Activated CD4-positive, alpha-beta memory T cell treated with anti-CD3 and anti-CD28 coated beads for 36 hours (primary cell): ENCODE measurements at regions not wholly inside any gene's neighbourhood (a gene's known extent, or its start where the extent isn't known, plus 50 kb on each side); places are given as distances from the start of the nearest gene placed in this dataset.
"Not testable (repeated sequence)": the region's sequence is repeated elsewhere in the genome, so short reads cannot be mapped to it uniquely, and the experiment has no call there.

Source experiments
- CTCF ChIA-PET: fragments of 350-600 bp; sonication (Branson Sonifier 250); formaldehyde crosslinking; loops from one replicate; lab custom pipeline; 2021; ENCODE audit warnings: antibody characterized with exemption, inconsistent platforms; lab: Charles Lee
- POLR2A ChIA-PET: fragments of 350-600 bp; sonication (Branson Sonifier 250); formaldehyde crosslinking; loops from one replicate; lab custom pipeline; 2021; ENCODE audit warnings: antibody characterized with exemption; lab: Charles Lee
- DNase-seq: peaks from one replicate; pipeline ENCODE4 v3.0.0-alpha.2; 2020
- H3K27ac Mint-ChIP-seq: one replicate; pipeline ENCODE4 v1.8.0; 2021; ENCODE audit warnings: mixed read lengths
- H3K27me3 Mint-ChIP-seq: one replicate; pipeline ENCODE4 v1.8.0; 2021; ENCODE audit warnings: mixed read lengths
- H3K36me3 Mint-ChIP-seq: one replicate; pipeline ENCODE4 v1.8.0; 2021; ENCODE audit warnings: mixed read lengths
- H3K4me1 Mint-ChIP-seq: one replicate; pipeline ENCODE4 v1.8.0; 2021; ENCODE audit warnings: low read depth, mixed read lengths
- H3K4me3 Mint-ChIP-seq: one replicate; pipeline ENCODE4 v1.8.0; 2021; ENCODE audit warnings: mild to moderate bottlenecking, mixed read lengths
- H3K9me3 Mint-ChIP-seq: one replicate; pipeline ENCODE4 v1.8.0; 2021; ENCODE audit warnings: mixed read lengths
- intact Hi-C: fragments of 100-400 bp; cut with micrococcal nuclease; formaldehyde crosslinking; loops from one replicate; pipeline ENCODE4 v1.15.1; 2023

DNA sequence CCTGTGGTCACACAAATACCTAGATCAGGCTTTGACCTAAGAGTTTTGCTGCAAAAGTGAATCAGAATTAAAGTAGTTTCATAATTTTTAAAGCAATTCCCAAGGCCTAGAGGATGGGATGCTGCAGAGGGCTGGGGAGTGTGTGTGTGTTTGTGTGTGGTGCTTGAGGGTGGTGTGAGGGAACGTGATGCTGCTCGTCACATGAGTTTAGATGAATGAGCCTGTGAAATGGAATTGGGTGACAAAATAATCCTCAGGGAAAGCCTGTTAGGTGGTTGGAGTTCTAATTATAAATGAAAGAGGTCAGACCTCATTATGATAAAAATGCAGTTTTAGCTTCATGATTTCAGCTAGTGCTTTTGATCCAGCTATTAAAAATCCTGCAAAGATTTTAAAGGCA, 87.5 kb upstream of the TMEM170B start:
- intact Hi-C loops: no loop called here
- no peak for DNase-seq
- Mint-ChIP-seq H3K4me3 (no peak overlapping the region), H3K27ac (no peak overlapping the region), H3K4me1 (peaks cover 23% of the 10 kb centered on the region), H3K27me3 (peaks cover 1% of the 10 kb centered on the region), H3K36me3 (no peaks in the 10 kb centered on the region), H3K9me3 (no peaks in the 10 kb centered on the region)
- ChIA-PET POLR2A (no interaction called here), CTCF (no interaction called here)

DNA sequence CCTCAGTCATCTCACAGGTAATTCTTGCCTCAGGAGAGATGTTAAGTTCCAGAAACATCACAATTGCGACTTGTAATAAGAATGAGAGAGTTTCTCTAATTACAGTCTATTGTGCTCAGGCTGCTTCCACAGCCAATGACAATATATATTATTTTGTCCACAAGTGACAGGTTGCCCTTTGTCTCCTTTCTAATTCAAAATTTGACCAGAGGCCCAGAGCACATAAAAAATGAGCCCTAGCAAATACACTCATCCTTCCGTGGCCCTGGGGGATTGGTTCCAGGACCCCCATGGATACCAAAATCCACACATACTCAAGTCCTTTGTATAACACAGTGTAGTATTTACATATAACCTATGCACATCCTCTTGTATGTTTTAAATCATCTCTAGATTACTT, 88.1 kb upstream of the TMEM170B start:
- no peak for DNase-seq
- Mint-ChIP-seq H3K4me3 (no peak overlapping the region), H3K9me3 (no peaks in the 10 kb centered on the region), H3K4me1 (peaks cover 25% of the 10 kb centered on the region), H3K27ac (no peak overlapping the region), H3K36me3 (no peaks in the 10 kb centered on the region), H3K27me3 (peaks cover 1% of the 10 kb centered on the region)
- POLR2A ChIA-PET: no interaction called here
- intact Hi-C loops: no loop called here
- CTCF ChIA-PET: no interaction called here

- POLR2A ChIA-PET: interaction anchor here (1.1 kb wide), 1 partner anchor 67 kb away, joined by 3 read pairs; no protein-coding TSS in a partner anchor
- peaks cover 23% of the 10 kb centered on the region for H3K4me1 Mint-ChIP-seq
- no peak for DNase-seq
- H3K4me3 Mint-ChIP-seq: no peak overlapping the region
- peaks cover 1% of the 10 kb centered on the region for H3K27me3 Mint-ChIP-seq
- intact Hi-C loops: no loop called here
- H3K36me3 Mint-ChIP-seq: no peaks in the 10 kb centered on the region
- CTCF ChIA-PET: no interaction called here
- H3K27ac Mint-ChIP-seq: no peak overlapping the region
- no peaks in the 10 kb centered on the region for H3K9me3 Mint-ChIP-seq
Measured at GRCh38 chr6:11448038-11448437, 89.5 kb upstream of the TMEM170B start.

DNA sequence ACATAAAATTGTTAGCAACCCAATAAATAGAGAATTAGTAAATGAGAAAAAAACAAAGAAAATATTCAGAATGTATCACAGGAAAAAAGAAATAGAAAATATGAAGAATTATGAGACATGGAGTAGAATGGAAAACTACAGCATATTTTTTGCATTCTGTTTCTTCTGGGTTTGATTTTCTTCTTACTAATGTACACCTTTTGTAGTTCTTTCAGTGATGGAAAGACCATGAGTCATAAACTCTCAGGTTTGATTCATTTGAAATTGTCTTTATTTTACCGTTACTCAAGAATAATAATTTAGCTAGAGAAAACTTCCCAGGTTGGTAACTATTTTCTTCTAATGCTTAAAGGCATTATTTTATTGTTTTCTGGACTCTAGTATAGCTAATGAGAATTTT, 90.3 kb upstream of the TMEM170B start:
- POLR2A ChIA-PET: interaction anchor here (1.1 kb wide), 1 partner anchor 66 kb away, joined by 3 read pairs; no protein-coding TSS in a partner anchor
- Mint-ChIP-seq H3K4me1 (peaks cover 23% of the 10 kb centered on the region), H3K36me3 (no peaks in the 10 kb centered on the region), H3K27ac (no peak overlapping the region), H3K9me3 (no peaks in the 10 kb centered on the region), H3K27me3 (peaks cover 1% of the 10 kb centered on the region), H3K4me3 (no peak overlapping the region)
- CTCF ChIA-PET: no interaction called here
- no peak for DNase-seq
- intact Hi-C loops: loop anchor here (1.0 kb wide), 1 partner anchor 13 kb away; no protein-coding TSS in a partner anchor

DNA sequence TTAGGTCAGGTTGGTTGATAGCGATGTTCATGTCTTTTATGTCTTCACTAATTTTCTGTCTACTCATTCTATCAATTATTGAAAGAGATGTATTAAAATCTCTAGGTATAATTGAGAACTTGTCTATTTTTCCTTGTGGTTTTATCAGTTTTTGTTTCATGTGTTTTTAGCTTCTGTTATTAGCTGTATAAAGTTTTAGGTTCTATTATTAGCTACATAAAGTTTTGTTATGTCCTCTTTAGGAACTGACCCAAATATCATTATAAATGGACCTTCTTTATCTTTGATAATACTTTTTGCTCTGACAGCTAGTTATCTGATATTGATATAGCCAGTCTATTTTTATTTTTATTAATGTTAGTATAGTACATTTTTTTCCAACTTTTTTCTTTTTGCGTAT, 92.4 kb upstream of the TMEM170B start:
- intact Hi-C loops: no loop called here
- no peaks in the 10 kb centered on the region for H3K9me3 Mint-ChIP-seq
- no peak overlapping the region for H3K27ac Mint-ChIP-seq
- ChIA-PET POLR2A (no interaction called here), CTCF (no interaction called here)
- H3K36me3 Mint-ChIP-seq: no peaks in the 10 kb centered on the region
- H3K4me3 Mint-ChIP-seq: no peak overlapping the region
- peaks cover 1% of the 10 kb centered on the region for H3K27me3 Mint-ChIP-seq
- no peak for DNase-seq
- peaks cover 23% of the 10 kb centered on the region for H3K4me1 Mint-ChIP-seq

- H3K27ac Mint-ChIP-seq, H3K36me3 Mint-ChIP-seq, H3K4me3 Mint-ChIP-seq, POLR2A ChIA-PET, H3K9me3 Mint-ChIP-seq, H3K27me3 Mint-ChIP-seq, CTCF ChIA-PET, intact Hi-C loops, DNase-seq: not testable (repeated sequence)
- H3K4me1 Mint-ChIP-seq: peaks cover 23% of the 10 kb centered on the region
Measured at GRCh38 chr6:11443125-11443524, 94.4 kb upstream of the TMEM170B start.

DNA sequence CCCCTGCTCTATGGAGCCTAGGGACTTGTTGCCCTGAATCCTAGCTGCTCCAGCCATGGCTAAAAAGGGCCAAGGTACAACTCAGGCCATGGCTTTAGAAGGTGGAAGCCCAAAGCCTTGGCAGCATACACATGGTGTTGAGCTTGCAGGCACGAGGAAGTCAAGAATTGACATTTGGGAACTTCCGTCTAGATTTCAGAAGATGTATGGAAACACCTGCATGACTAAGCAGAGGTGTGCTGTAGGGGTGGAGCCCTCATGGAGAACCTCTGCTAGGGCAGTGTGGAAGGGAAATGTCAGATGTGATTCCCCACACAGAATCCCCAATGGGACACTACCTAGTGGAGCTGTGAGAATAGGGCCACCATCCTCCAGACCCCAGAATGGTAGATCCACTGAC, 95.1 kb upstream of the TMEM170B start:
- no peaks in the 10 kb centered on the region for H3K36me3 Mint-ChIP-seq
- no peak overlapping the region for H3K27ac Mint-ChIP-seq
- no peaks in the 10 kb centered on the region for H3K9me3 Mint-ChIP-seq
- ChIA-PET POLR2A (no interaction called here), CTCF (no interaction called here)
- peaks cover 22% of the 10 kb centered on the region for H3K4me1 Mint-ChIP-seq
- H3K27me3 Mint-ChIP-seq: no peaks in the 10 kb centered on the region
- no peak for DNase-seq
- intact Hi-C loops: no loop called here
- no peak overlapping the region for H3K4me3 Mint-ChIP-seq

DNA sequence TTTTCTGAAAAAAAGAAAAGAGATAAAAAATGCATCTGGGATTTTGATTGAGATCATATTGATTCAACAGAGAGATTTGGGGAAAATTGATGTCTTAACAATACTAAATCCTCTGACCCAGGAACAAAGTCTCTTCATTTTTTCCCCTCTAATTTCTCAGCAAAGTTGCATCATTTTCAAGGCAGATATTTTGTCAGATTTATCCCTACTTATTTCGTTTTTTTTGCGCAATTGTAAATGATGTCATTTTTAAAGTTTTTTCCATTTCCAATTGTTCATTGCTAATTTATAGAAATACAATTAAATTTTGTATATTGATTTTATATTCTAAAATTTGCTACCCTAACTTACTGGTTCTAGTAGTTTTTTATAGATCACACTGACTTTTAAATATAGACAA, 97.7 kb upstream of the TMEM170B start:
- H3K9me3 Mint-ChIP-seq: no peaks in the 10 kb centered on the region
- intact Hi-C loops: no loop called here
- ChIA-PET POLR2A (no interaction called here), CTCF (no interaction called here)
- H3K36me3 Mint-ChIP-seq: no peaks in the 10 kb centered on the region
- H3K4me1 Mint-ChIP-seq: peaks cover 8% of the 10 kb centered on the region
- H3K4me3 Mint-ChIP-seq: no peak overlapping the region
- no peak overlapping the region for H3K27ac Mint-ChIP-seq
- H3K27me3 Mint-ChIP-seq: no peaks in the 10 kb centered on the region
- DNase-seq: no peak

DNA sequence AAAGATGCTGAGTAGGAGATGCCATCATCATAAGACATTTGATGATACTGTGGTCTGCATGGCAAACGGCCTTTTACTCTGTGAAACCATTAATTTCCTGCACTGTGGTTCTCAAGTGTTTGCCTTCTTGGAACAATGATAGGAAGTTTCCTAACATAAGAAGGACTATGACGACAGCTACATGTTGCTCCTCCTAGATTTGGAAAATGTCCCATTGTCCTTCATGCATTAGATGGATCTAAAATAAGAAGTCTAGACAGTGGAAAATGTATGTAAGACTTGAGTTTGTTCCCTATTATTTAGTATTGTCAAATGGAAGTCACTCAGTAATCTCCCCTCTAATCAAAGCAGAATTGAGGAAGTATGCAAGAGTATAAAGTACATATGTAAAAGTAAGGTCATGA, 98.5 kb upstream of the TMEM170B start:
- Mint-ChIP-seq H3K27ac (no peak overlapping the region), H3K9me3 (no peaks in the 10 kb centered on the region), H3K27me3 (no peaks in the 10 kb centered on the region), H3K4me3 (no peak overlapping the region), H3K36me3 (no peaks in the 10 kb centered on the region), H3K4me1 (peaks cover 6% of the 10 kb centered on the region)
- intact Hi-C loops: no loop called here
- POLR2A ChIA-PET: no interaction called here
- DNase-seq: no peak
- CTCF ChIA-PET: no interaction called here

DNA sequence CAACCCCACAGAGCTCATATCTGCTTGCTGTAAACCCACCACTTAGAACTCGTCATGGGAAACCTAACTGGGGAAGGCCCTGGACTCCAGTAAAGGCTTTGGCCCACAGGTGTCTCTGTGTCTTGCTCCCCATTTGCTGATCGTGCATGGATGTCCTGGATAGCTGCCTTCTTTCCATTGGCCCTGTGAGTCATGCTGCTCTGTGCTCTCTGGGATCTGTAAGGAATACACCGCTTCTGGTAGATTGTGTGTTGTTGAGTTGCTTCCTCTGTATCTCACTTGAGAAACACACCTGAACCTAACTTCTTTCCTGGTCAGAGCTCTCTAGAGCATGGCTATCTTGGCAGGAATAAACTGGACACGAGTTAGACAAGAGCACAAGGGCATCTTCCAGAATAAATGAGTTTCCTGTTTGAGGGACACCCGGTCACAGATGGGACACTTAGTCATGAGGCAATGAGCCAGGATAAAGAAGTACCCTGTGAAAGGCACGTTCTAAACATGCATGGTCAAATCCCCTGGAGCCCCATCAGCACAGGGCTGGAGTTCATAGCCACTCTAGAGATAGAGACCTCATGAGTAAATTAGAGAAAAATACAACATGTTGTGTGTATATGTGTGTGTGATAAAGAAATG, 99.6 kb upstream of the TMEM170B start:
- DNase-seq: no peak
- no peaks in the 10 kb centered on the region for H3K9me3 Mint-ChIP-seq
- no peak overlapping the region for H3K4me3 Mint-ChIP-seq
- CTCF ChIA-PET: no interaction called here
- intact Hi-C loops: no loop called here
- POLR2A ChIA-PET: no interaction called here
- peaks cover 14% of the 10 kb centered on the region for H3K4me1 Mint-ChIP-seq
- H3K27ac Mint-ChIP-seq: no peak overlapping the region
- no peaks in the 10 kb centered on the region for H3K27me3 Mint-ChIP-seq
- H3K36me3 Mint-ChIP-seq: no peaks in the 10 kb centered on the region

GRCh38 chr6:11436508-11437096, 100.9 kb upstream of the TMEM170B start:
- POLR2A ChIA-PET: no interaction called here
- Mint-ChIP-seq H3K36me3 (no peaks in the 10 kb centered on the region), H3K9me3 (no peaks in the 10 kb centered on the region), H3K4me3 (no peak overlapping the region), H3K27me3 (no peaks in the 10 kb centered on the region), H3K27ac (no peak overlapping the region), H3K4me1 (peaks cover 17% of the 10 kb centered on the region)
- DNase-seq: no peak
- CTCF ChIA-PET: no interaction called here
- intact Hi-C loops: no loop called here

- intact Hi-C loops: no loop called here
- Mint-ChIP-seq H3K4me3 (no peak overlapping the region), H3K27me3 (no peaks in the 10 kb centered on the region), H3K9me3 (no peaks in the 10 kb centered on the region), H3K4me1 (peaks cover 17% of the 10 kb centered on the region), H3K36me3 (no peaks in the 10 kb centered on the region), H3K27ac (no peak overlapping the region)
- no peak for DNase-seq
- CTCF ChIA-PET: no interaction called here
- POLR2A ChIA-PET: interaction anchor here (1.4 kb wide), 1 partner anchor 26 kb away, joined by 3 read pairs; no protein-coding TSS in a partner anchor
Measured at GRCh38 chr6:11434565-11435326, 102.8 kb upstream of the TMEM170B start.
